Activated CD8-positive, alpha-beta memory T cell treated with anti-CD3 and anti-CD28 coated beads, Interleukin-2, amount 50 U/mL, for 1 hour (primary cell): ENCODE measurements at regions not wholly inside any gene's neighbourhood (a gene's known extent, or its start where the extent isn't known, plus 50 kb on each side); places are given as distances from the start of the nearest gene placed in this dataset.
"Not testable (repeated sequence)": the region's sequence is repeated elsewhere in the genome, so short reads cannot be mapped to it uniquely, and the experiment has no call there.

ENCODE experiments used
- DNase-seq: peaks from one replicate; pipeline ENCODE4 v3.0.0-alpha.2; 2020; ENCODE audit errors: extremely low read depth

DNA sequence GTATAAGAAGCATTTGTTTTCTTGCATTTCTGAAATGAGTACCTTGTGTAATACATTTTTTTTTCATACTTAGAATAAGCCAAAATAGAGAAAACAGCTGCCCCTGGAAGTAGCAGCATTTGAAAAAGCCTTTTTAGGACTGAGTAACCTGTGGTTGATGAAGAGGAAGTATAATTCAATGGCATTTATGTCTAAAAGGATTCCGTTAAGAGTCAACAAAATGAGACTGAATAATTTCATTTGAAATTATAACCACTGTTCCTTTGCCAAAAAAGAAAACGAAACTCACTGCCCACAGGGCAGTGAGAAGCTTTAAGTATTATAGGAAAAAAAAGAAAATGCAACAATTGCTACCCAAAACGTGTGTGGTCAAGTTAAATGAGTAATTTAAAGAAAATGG, 705.6 kb upstream of the PHF14 start:
- DNase-seq, result no peak

DNA sequence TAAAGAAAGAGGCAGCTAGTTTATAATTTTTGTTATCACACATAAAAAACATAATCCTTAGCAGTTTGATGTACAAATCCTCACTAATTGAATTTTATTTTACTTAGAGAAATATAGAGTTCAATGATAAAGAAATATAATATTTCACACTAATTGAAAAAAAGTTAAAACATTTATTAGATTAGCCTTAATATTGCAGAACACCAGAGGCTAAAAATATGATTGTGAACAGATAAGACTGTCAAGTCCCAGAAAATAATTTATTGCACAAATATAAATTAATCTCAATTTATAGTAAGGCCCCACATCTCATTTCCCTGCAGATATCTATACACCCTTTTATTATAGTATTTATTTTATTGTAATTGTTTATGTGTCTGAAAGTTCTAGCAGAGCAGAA, 690.8 kb upstream of the PHF14 start:
- DNase-seq, result no peak

GRCh38 chr7:10284001-10284400, 689.7 kb upstream of the PHF14 start:
- DNase-seq, result no peak

GRCh38 chr7:10299384-10299783, 674.3 kb upstream of the PHF14 start:
- no peak for DNase-seq

- DNase-seq, result no peak
Measured at GRCh38 chr7:10300577-10300976, 673.1 kb upstream of the PHF14 start.

- DNase-seq, result no peak
Measured at GRCh38 chr7:10308276-10308675, 665.4 kb upstream of the PHF14 start.

DNA sequence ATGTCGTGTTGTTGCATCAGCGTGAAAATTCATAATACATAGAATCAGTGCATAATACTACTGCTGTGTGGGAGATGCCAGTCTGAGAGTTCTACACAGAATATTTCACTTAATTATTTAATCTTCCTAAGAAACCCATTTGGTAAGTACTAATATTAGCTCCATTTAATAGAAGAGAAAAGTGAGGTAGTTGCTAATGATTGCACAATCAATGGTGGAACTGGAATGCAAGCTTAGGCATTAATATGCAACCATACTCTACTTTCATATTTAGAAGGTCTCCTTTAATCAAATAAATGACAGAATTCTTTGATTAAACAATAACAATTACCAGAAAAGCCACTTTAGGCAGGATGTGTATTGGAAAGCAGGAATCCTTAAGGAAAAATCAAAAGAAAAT, 660.7 kb upstream of the PHF14 start:
- DNase-seq, result no peak

GRCh38 chr7:10315881-10316280, 657.8 kb upstream of the PHF14 start:
- DNase-seq, result no peak

DNA sequence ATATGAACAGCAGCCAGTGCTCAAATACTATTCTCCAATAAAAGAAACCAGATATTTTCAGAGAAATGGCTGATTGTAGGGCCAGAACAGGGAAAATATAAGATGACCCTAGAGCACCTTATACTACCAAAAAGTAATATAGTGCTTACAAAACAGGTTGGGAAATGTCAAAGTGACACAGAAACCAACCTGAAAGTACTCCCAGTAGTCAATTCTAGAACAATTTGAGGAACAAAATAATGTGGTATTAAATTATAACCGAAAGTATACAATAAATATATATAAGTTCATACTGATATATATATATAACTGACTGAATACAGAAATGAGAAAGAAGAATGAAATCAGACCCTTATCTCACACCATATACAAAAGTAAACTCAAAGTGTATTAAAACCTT, 657.2 kb upstream of the PHF14 start:
- DNase-seq, result no peak

- no peak for DNase-seq
Measured at GRCh38 chr7:10325395-10325794, 648.3 kb upstream of the PHF14 start.

DNA sequence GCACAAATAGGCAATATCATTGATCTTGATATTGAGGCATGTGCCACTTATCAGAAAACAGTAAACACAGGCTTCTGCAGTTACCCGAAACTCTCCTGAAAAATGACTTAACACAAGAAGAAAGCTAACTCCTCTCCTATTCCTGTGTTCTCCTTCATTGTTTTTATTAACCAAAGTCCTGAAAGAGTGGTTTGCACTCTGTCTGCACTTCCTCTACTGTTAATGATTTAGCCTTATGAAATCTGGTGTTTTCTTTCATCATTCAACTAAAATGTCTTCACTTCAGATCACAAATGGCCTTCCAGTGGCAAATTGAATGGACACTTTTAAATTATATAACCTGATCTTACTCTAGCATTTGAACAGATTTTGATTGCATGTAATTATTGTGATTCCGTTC, 630.6 kb upstream of the PHF14 start:
- no peak for DNase-seq

- no peak for DNase-seq
Measured at GRCh38 chr7:10346032-10346431, 627.6 kb upstream of the PHF14 start.

- no peak for DNase-seq
Measured at GRCh38 chr7:10355816-10356215, 617.9 kb upstream of the PHF14 start.

DNA sequence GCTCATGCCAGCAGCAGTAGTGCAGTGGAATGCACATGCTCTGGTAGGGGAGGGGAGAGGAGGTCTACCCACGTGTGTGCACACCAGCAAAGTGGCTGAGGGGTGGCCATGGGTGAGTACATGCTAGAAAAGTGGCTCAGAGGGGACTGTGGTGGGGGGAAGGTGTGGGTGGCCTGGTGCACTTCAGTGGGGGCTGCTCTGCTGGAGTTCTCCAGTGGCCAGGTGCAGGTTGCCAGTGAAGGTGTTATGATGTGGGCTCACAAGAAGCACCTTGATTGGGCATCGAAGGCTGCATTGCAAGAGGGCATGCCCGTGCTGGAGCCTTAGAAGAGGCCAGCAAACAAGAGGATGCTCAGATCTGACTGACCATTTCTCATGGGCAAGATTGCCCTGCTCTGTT, 613.6 kb upstream of the PHF14 start:
- DNase-seq, result no peak

DNA sequence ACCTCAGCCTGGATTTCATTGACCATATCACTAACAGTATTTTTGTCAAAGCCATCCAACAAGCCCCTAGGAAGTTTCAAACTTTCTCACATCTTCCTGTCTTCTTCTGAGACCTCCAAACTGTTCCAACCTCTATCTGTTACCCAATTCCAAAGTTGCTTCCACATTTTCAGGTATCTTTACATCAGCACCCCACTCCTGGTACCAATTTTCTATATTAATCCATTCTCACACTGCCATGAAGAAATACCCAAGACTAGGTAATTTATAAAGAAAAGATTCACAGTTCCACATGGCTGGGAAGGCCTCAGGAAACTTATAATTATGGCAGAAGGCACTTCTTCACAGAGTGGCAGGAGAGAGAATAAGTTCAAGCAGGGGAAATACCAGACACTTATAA, 571.9 kb upstream of the PHF14 start:
- DNase-seq, result no peak

GRCh38 chr7:10412422-10413019, 561.2 kb upstream of the PHF14 start:
- DNase-seq, result no peak

DNA sequence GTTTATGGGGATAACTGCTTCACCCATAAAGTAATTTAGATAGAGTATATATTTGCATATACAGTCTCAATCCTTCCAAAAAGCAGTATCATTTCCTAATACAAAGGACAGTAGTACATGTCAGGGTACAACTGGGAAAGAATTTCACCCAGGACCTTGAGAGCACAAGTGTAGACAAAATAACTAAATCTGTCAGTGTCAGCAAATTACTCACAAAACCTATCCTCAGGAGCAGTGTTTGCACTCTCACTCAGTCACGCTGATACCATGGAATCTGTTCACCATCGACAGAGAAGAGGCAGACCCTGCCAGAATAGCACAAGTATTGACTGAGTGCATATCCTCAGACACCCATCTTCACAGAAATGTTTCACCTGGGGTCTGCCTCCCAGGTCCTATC, 554.7 kb upstream of the PHF14 start:
- DNase-seq, result no peak

DNA sequence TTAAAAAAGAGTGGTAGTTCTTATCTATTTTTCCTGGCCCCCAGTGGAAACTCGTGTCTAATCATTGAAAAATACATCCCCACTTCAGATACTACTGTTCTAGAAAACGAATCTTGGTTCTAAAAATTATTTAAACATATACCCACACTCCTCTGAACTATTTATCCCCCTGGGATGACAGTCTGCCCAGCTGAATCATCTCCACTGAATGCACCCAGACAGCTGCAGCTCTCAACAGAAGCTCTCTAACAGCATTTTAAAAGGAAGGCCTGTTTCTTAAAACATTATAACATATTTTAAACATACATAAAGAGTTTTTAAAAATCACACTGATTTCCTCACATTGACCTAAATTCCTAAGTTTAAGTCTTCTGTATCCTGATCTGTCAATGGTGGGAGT, 544.6 kb upstream of the PHF14 start:
- no peak for DNase-seq

- DNase-seq, result no peak
Measured at GRCh38 chr7:10429511-10429910, 544.2 kb upstream of the PHF14 start.

GRCh38 chr7:10436302-10436701, 537.4 kb upstream of the PHF14 start:
- no peak for DNase-seq

GRCh38 chr7:10439027-10439426, 534.6 kb upstream of the PHF14 start:
- no peak for DNase-seq

- no peak for DNase-seq
Measured at GRCh38 chr7:10455936-10456335, 517.7 kb upstream of the PHF14 start.

DNA sequence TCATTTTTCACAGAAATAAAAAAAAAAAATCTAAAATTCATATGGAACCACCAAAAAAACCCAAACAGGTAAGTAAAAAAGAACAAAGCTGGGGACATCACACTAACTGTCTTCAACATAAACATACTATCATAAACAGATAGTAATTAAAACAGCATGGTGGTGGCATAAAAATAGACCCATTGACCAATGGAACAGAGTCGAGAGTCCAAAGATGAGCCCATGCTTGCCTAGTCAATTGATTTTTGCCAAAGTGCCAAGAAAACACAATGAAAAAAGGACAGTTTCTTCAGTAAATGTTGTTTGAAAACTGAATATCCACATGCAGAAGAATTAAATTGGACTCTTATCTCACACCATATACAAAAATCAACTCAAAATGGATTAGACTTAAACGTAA, 513.2 kb upstream of the PHF14 start:
- no peak for DNase-seq

DNA sequence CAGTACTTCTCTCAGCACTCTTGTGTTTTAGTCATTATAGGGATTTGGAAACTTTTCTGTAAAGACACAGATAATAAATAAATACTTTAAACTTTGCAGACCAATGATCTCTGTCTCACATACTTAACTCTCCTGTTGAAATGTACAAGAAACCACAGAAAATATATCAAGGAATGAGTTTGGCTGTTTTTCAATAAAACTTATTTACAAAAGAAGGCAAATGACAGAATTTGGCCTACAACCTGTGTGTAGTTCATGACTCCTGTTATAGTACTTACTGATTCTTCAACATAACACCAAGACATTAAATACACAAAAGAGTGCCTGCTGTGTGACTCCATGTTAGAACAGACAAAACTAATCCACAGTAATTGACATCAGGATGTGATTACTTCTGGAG, 510.0 kb upstream of the PHF14 start:
- DNase-seq, result no peak

DNA sequence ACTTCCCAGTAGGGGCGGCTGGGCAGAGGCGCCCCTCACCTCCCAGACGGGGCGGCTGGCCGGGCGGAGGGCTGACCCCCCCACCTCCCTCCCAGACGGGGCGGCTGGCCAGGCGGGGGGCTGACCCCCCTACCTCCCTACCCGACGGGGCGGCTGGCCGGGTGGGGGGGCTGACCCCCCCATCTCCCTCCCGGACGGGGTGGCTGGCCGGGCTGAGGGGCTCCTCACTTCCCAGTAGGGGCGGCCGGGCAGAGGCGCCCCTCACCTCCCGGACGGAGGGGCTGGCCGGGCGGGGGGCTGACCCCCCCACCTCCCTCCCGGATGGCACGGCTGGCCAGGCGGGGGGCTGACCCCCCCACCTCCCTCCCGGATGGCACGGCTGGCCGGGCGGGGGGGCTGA, 508.1 kb upstream of the PHF14 start:
- not testable (repeated sequence) for DNase-seq
